Upper lobe of left lung (tissue), 4 donors: ENCODE measurements at regions not wholly inside any gene's neighbourhood (a gene's known extent, or its start where the extent isn't known, plus 50 kb on each side); places are given as distances from the start of the nearest gene placed in this dataset.

Experiments used
- EP300 ChIP-seq, 4 donors: sonication (generic); formaldehyde crosslinking; IDR thresholded peaks; one replicate each; pipeline ENCODE4 v1.5.1; 2017; ENCODE audit warnings: antibody characterized with exemption in 4 of 4, control low read depth in 2 of 4
- POLR2A ChIP-seq, 4 donors: fragments of 450-650 bp; IDR thresholded peaks; one replicate each; pipeline ENCODE4 v1.5.1; 2016 to 2017; ENCODE audit warnings: antibody characterized with exemption in 4 of 4, mild to moderate bottlenecking in 2 of 4
- POLR2AphosphoS5 ChIP-seq, 2 donors: sonication (generic); formaldehyde crosslinking; IDR thresholded peaks; one replicate each; pipeline ENCODE4 v1.5.1; 2017; ENCODE audit warnings: antibody characterized with exemption in 2 of 2
- TF ChIP-seq, protein P1 (sequence below), 6 experiments: fragments of 450-650 bp in 4 of 6; fragments of 200-600 bp in 2 of 6; sonication (generic) in 2 of 6; IDR thresholded peaks; one replicate each; pipeline ENCODE4 v1.5.1; 2016 to 2019; ENCODE audit warnings: antibody characterized with exemption in 6 of 6

DNA sequence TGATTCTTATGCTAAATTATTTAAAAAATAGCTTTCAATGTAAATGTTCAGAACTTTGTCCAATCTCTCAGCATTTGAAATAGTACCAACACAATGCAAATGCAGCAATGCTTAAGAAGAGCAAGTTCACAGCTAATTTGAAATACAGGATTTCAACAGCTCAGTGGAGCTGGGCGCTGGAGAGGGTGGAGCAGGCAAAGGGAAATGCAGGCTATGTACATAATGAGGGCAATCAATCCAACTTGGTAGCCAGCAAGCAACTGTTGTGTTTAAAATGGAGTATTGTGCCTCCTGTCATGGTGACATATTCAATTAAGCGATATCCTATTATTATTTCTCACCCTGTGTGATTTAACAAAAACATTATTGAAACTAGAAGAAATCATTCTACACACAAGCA is 568.8 kb downstream of the PSAT1 start:
- TF ChIP-seq, protein P1, sequence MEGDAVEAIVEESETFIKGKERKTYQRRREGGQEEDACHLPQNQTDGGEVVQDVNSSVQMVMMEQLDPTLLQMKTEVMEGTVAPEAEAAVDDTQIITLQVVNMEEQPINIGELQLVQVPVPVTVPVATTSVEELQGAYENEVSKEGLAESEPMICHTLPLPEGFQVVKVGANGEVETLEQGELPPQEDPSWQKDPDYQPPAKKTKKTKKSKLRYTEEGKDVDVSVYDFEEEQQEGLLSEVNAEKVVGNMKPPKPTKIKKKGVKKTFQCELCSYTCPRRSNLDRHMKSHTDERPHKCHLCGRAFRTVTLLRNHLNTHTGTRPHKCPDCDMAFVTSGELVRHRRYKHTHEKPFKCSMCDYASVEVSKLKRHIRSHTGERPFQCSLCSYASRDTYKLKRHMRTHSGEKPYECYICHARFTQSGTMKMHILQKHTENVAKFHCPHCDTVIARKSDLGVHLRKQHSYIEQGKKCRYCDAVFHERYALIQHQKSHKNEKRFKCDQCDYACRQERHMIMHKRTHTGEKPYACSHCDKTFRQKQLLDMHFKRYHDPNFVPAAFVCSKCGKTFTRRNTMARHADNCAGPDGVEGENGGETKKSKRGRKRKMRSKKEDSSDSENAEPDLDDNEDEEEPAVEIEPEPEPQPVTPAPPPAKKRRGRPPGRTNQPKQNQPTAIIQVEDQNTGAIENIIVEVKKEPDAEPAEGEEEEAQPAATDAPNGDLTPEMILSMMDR (IDR thresholded peaks at IDR 0.05), result no peak
- no peak for TF ChIP-seq POLR2A (IDR thresholded peaks at IDR 0.05)
- TF ChIP-seq POLR2AphosphoS5 (IDR thresholded peaks at IDR 0.05), result no peak
- TF ChIP-seq EP300 (IDR thresholded peaks at IDR 0.05), result no peak
